GM21825 (cell line): ENCODE measurements at regions not wholly inside any gene's neighbourhood (a gene's known extent, or its start where the extent isn't known, plus 50 kb on each side); places are given as distances from the start of the nearest gene placed in this dataset.
"Not testable (repeated sequence)": the region's sequence is repeated elsewhere in the genome, so short reads cannot be mapped to it uniquely, and the experiment has no call there.

Experiments used
- ATAC-seq: cut with Tn5 transposase; IDR thresholded peaks from one replicate; pipeline ENCODE4 v1.9.1; 2021; ENCODE audit warnings: mild to moderate bottlenecking, moderate library complexity; ENCODE audit not compliant: unreplicated experiment

DNA sequence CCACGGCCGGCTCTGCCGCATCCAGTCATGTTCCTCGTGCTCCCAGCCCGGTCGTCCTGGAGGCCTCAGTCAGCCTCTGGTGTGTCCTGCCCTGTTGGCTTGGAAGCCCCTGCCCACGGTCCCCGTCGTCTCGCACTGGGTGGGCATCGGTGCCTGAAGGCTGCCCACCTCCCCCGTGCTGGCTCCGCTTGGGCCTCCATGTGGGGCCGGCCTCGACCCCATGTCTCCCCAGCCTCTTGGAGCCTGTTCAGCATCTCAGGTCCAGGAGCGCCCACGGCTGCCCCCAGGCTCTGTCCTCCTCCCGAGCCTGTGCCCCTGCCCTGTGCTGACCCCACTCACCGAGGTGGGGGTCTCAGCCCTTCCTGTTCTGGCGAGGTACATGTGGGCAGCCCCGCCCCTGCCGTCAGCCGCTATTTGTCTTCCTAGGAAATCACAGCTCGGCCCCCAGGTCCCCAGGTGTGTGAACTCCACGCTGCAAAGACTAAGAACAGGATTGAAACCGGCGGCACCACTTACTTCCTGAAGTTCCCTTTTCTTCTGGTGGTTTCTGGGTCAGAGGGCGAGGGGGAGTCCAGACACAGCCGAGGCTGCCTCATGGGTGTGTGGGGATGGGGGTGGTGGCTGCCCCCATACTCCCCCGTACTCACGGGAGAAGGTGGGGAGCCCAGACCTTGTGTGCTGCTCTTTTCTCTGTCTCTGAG lies 221.3 kb downstream of the TMEM121 start:
- not testable (repeated sequence) for ATAC-seq

DNA sequence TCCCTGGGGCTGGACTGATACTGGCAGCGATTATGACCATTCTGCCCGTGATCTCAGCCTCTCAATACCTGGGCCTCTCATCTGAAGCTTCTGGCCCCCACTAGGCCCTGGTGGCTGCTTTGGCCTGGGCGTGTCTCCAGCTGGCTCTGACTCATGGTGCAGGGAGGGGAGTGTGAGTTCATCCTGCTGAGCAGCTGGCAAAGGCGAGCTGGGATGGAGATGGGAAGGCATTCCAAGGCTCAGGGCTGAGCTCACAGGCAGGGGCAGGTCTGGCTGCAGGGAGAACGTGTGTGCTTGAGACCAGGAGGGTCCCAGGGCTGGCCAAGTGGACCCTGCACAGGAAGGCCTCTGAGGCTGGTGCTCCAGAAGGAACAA lies 221.8 kb downstream of the TMEM121 start:
- ATAC-seq = no peak

DNA sequence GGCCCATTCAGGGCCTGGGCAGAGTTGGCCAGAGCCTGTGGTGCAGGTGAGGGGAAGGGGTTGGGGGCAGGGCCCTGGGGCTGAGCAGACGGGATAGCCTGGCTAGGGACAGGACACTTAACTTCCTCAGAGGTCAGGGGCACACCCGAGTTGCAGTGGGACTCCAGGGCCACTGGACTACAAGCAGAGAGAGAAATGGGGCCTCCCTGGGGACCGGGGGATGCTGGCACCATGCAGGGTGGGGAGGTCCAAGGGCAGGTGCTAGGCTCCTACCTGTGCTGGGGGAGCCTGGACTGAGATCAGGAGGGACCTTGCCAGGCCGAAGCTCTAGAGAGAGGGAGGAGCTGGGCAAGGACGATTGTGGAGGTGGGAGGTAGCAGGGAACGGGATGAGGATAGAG lies 222.3 kb downstream of the TMEM121 start:
- ATAC-seq = not testable (repeated sequence)

DNA sequence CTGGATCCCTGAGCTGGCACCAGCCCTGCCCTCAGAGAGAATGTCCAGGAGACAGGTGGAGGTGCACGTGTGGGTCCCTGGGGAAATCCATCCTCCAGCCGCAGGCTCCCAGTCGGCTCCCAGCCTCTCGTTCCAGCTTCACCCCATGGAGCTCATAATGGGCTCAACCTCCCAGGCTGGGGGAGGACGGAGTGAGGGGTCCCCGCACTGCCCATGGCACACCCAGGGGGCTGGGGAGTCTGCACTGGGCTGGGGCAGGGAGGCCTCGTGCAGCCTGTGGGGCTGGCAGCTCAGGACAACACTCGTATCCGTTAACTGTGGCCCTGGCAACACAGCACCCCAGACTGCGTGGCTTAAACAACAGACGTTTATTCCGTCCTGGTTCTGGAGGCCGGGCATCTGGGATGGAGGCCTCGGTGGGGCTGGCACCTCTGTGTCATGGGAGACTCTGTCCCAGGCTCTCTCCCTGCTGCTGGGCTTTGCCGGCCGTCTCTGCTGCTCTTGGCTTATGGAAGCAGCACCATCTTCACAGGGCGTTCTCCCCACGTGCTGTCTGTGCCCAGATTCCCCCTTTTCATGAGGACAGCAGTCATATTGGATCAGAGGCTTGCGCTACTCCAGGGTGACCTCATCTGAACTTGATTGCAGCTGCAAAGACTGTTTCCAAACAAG lies 223.6 kb downstream of the TMEM121 start:
- not testable (repeated sequence) for ATAC-seq

DNA sequence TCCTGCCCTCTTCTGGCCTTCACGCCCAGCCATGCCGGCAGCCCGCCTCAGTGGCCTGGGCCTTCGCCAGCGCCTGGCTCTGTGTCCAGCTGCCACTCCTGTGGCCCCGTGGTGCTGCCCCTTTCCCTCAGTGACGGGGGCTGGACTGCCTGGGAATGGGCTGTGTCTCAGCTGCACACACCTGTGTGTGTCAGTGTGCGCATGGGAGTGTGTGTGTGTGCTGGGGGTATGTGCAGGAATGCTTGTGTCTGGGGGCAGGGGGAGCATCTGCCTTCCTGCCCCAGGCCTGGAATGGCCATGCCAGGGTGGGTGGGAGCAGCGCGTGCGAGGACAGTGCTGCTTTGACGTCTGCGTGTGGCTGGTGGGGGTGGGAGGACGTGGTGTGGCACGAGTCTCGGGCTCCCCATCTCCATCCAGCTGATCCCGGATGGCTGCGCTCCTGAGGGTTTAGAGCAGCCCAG lies 224.9 kb downstream of the TMEM121 start:
- ATAC-seq = not testable (repeated sequence)

DNA sequence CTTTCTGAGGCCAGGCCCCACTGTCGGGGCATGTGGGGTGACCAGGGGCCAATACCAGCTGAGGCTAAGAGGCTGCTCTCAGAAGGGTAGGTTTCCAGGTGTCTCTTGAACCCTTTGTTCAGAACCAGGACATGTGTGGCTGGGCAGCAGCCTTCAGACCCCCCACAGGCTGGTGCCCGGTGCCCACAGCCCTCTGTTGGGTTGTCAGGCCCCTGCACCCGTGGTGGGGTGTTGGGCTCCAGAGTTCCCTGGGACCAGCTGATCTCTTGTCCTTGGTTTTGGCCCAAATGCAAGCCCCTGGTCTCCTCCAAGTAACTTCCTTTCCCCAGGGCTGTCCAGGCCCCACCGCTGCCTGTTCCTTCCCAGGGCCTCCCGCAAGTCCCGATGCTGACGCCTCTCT lies 226.0 kb downstream of the TMEM121 start:
- ATAC-seq = not testable (repeated sequence)

DNA sequence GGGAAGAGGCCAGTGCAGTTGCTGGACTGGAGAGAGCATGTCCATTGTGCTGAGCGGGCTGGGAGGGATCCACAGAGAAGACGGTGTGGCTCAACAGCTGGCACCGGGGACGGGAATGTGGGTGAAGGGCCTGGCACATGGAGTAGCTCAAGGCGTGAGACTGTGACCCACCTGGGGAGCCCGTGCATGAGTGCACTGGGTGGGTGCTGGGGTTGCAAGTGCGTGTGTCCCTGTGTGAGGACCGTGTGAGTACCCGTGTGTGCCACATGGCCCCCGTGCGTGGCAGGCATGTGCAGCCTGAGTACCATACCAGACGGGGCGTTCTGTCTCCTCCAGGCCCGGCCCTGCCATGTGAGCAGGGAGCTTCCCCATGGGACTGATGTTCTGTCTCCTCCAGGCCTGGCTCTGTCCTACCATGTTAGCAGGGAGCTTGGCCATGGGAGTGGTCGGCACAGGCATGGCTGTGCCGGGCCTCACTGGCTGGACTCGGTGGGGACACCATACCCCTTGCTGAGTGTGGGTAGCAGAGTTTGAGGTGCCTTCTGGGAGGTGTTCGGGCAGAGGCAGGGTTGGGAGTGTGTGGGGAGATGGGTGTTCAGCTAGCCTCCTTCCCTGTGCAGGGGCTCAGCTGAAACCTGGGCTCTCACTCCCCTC lies 234.4 kb downstream of the TMEM121 start:
- ATAC-seq = no peak

DNA sequence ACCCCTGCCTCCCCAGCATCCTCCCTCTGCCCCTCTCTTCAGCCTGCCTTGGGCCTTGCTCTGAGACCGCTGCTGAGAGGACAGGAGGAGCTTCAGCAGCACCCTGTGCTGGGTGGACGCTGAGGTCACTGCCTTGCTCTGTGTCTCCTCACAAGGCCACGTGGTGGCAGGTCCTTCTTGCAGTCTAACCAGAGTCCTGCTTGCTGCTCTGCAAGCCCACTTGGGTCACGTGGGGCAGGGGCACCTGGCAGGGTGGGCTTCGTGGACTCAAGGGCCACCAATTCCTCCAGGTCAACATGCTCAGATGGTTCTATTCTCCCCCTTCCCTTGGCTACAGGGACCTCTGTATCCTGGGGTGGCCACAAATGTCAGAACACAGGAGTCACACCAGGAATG lies 235.0 kb downstream of the TMEM121 start:
- not testable (repeated sequence) for ATAC-seq

DNA sequence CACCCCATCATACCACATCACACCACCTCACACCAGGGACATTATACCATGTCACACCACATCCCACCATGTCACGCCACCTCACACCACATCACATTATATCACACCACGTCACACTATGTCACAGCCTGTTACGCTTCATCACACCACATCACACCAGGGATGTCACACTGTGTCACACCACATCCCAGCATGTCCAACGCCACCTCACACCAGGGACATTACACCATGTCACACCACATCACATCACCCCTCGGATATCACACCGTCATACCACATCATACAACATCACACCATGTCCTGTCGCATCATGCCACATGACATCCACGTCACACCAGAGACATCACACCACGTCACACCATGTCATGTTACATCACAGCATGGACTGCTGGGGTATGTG lies 235.5 kb downstream of the TMEM121 start:
- no peak for ATAC-seq

DNA sequence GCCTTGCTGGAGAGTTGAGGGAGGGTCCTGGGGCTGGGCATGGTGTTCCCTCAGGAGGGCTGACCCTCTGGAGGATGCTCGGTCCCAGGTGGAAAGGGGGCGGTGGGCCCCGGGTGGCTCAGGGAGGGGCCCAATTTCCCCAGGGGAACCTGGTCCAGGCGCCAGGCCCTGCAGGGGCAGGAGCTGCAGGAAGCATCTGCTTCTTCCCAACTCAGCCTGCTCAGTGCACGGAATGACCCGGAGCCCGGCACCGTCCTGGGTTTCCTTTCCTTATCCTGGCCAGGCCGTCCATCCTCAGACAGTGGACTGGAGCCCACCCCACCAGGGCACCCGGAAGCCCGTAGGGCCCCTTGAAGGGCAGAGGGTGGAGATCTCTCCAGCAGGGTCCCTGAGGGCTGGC lies 235.9 kb downstream of the TMEM121 start:
- ATAC-seq = not testable (repeated sequence)

DNA sequence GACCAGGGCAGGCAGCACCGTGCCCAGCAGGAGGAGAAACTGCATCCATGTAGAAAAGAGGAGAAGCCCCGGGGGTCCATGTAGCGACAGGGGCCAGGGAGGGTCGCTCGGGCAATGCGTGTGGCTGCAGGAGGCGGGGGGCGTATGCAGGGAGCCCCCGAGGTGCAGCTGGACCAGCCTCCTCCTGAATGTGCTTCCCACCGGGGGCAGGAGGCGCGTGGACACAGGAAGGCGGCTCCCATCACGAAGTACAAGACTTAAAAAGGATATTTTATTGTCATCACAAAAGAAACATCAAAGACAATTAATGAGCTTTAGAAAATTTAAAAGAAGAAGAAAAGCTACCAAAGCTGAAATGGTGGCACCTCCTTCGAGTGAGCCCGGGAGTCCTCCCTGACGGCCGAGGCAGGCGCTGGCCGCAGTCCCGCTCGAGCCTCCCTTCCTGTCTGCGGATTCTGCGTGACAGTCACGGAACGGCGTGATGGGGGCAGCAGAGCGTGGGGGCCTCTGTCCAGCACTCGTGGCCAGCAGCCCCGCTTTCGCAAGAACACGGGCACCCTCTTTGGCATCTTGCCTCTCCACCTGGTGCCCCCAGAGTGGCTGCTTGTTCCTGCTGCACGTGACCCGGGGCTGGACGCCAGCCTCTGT lies 238.0 kb downstream of the TMEM121 start:
- not testable (repeated sequence) for ATAC-seq

DNA sequence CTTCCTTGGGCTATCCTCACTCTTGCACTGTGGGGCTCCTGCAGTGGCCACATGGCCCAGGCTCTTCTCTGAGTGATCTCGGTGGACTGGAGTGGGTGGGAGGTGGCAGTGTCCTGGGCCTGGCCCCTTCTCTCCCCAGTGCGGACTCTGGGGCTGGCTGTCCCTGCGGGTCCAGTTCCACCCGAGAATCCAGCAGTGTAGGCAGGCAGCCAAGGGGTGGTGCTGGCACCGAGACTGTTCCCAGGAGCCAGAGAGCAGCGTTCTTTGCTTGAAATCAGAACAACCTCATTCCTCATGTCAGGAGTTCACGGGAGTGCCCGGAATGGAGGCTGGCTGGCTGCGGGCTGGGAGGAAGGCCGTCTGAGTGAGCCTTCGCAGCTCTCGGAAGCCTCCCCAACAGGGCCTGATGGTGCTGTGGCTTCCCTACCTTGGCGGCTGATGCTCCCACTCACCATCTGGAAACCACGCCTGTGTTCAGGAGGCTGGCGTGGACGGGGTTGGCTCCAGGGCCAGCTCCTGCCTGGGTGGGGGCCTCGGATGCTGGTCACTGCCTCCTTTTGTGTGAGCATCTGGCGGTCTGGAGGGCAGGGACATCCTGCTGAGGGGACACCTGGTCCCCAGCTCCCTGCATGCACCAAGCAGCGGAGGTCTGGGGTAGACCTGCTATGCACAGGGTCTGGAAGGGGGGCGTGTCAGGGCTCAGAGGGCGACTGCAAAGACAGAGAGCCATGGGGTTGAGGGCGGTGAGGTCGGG lies 238.9 kb downstream of the TMEM121 start:
- ATAC-seq = not testable (repeated sequence)

DNA sequence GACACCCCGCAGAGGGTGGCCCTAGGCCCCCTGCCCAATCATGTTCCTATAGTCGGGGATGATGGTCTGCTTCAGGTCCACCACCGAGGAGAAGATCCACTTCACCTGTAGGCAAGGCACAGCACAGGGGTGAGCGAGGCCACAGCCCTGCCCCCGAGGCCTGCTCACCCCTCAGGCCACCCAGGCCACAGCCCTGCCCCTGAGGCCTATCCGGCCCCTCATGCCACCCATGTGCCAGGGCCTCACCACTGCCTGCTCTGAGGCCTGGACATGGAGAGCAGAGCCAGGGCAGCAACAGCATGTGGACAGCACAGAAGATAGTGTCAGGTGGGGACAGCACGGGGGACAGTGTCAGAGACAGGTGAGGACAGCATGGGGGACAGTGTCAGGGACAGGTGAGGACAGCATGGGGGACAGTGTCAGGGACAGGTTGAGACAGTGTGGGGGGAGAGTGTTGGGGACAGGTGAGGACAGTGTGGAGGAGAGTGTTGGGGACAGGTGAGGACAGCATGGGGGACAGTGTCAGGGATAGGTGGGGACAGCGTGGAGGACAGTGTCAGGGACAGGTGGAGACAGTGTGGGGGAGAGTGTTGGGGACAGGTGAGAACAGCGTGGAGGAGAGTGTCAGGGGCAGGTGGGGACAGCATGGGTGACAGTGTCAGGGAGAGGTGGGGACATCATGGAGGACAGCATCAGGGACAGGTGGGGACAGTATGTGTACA lies 239.7 kb downstream of the TMEM121 start:
- ATAC-seq = no peak

DNA sequence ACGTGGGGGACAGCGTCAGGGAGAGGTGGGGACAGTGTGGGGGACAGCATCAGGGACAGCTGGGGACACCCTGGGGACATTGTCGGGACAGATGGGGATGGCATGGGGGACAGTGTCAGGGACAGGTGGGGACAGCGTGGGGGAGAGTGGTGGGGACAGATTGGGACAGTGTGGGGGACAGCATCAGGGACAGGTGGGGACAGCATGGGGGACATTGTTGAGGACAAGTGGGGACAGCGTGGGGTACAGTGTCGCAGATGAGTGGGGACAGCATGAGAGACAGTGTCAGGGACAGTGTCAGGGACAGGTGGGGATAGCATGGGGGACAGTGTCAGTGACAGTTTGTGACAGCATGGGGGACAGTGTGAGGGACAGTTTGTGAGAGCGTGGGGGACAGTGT lies 240.9 kb downstream of the TMEM121 start:
- ATAC-seq = no peak

DNA sequence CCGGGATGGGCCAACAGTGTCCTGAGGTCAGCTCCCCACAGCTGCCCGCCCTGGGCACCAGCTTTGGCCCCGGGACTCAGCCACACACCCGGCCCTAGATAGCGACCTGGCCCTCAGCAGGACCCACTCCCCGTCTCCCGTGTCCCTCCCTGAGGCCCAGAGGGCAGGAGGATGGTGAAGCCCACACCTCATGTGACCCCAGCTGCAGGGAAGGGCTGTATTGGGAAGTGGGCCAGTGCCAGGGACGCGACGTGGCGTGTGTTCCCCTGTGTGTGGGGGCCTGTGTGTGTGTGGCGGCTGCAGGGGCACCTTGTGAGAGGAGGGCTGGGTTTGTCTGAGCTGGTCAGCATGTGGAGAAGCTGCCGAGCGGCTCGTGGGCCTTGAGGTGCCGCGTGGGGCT lies 241.7 kb downstream of the TMEM121 start:
- not testable (repeated sequence) for ATAC-seq

DNA sequence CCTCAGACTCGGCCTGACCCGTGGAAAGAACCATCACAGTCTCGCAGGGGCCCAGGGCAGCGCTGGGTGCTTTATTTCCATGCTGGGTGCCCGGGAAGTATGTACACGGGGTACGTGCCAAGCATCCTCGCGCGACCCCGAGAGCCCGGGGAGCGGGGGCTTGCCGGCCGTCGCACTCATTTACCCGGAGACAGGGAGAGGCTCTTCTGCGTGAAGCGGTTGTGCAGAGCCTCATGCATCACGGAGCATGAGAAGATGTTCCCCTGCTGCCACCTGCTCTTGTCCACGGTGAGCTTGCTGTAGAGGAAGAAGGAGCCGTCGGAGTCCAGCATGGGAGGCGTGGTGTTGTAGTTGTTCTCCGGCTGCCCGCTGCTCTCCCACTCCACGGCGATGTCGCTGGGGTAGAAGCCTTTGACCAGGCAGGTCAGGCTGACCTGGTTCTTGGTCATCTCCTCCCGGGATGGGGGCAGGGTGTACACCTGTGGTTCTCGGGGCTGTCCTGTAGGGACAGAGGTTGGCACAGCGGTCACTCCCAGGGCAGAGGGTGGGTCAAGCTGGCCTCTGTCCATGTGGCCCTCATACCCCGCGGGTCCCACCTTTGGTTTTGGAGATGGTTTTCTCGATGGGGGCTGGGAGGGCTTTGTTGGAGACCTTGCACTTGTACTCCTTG lies 242.8 kb downstream of the TMEM121 start:
- ATAC-seq = not testable (repeated sequence)

DNA sequence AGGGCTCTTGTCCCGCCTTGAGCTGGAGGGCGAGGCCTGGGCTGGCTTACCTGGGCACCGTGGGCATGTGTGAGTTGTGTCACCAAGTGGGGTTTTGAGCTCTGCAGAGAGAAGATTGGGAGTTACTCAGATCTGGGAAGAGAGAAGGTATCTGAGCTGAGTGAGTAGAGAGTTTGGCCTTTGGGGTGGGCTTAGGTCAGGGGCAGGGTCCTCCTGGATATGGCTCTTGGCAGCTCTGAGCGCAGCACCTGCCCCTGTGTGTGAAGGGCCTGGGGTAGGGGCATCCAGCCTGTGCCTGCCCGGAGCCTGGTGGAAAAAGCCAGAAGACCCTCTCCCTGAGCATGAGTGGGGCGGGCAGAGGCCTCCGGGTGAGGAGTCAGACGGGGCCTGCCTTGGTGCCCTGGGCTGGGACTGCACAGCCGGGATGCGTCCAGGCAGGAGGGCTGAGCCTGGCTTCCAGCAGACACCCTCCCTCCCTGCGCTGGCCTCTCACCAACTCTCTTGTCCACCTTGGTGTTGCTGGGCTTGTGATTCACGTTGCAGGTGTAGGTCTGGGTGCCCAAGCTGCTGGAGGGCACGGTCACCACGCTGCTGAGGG lies 244.3 kb downstream of the TMEM121 start:
- ATAC-seq = not testable (repeated sequence)

DNA sequence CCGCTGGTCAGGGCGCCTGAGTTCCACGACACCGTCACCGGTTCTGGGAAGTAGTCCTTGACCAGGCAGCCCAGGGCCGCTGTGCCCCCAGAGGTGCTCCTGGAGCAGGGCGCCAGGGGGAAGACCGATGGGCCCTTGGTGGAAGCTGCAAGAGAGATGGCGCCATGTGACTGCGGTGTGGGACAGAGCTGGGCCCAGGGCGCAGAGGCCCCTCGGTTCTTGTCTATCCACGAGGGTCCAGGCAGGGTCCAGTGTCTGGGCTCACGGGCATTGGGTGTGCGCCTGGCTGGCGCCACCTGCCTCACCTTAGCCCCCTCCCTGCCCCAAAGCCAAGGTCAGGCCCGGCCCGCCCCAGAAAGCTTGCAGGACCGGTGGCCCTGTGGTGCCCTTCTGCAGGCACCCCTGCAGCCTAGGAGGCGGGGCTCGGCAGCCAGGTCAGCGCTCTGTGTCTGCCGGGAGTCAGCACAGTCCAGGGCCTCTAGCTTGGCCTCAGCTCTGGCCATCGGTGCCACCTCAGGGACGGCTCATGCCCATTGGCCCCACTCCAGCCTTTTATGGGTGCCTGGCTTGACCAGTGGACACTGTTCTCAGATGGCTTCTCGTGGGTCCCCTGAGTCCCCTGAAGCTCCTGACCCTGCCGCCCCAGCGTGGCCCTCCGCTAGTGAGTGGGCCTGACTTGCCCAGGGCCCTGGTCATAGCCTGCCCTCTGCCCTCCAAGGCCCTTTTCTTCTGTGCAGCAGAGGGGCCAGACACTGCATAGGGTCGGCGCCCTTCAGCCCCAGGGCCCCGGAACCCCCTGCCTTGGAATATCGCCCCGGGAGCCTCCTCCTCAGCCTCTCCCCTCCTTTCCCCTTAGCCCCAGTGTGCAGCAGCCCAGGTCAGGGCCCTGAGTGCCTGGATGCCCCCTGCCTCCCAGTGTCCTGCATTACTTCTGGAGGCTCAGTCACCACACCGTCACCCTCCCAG lies 245.2 kb downstream of the TMEM121 start:
- not testable (repeated sequence) for ATAC-seq
